OCI-LY3 (cell line): ENCODE measurements at regions not wholly inside any gene's neighbourhood (a gene's known extent, or its start where the extent isn't known, plus 50 kb on each side); places are given as distances from the start of the nearest gene placed in this dataset.

Experiments used
- CTCF ChIP-seq: fragments of 200-600, 300-600 bp; sonication (generic); IDR thresholded peaks from 2 replicates; pipeline ENCODE4 v1.5.1; 2014; ENCODE audit warnings: antibody characterized with exemption, low read length, low read depth
- EZH2phosphoT487 ChIP-seq: fragments of 200-600 bp; shearing (Covaris generic); IDR thresholded peaks from 2 replicates; pipeline ENCODE4 v1.6.1; 2018; ENCODE audit warnings: antibody characterized with exemption, mixed run types, low read depth

GRCh38 chr1:196090226-196090625 lies 518.0 kb downstream of the KCNT2 start:
- TF ChIP-seq CTCF (no peak), EZH2phosphoT487 (no peak)
